Activated CD4-positive, CD25-positive, alpha-beta regulatory T cell treated with anti-CD3 and anti-CD28 coated beads, Interleukin-2, amount 50 U/mL, for 24 hours (primary cell): ENCODE measurements at regions not wholly inside any gene's neighbourhood (a gene's known extent, or its start where the extent isn't known, plus 50 kb on each side); places are given as distances from the start of the nearest gene placed in this dataset.

Source experiments
- ATAC-seq, 2 donors: fragments of 150-1000 bp; cut with Tn5 transposase; one replicate each; pipeline ENCODE4 v1.10.0; 2021; ENCODE audit warnings: mild to moderate bottlenecking in 1 of 2, moderate library complexity in 1 of 2

DNA sequence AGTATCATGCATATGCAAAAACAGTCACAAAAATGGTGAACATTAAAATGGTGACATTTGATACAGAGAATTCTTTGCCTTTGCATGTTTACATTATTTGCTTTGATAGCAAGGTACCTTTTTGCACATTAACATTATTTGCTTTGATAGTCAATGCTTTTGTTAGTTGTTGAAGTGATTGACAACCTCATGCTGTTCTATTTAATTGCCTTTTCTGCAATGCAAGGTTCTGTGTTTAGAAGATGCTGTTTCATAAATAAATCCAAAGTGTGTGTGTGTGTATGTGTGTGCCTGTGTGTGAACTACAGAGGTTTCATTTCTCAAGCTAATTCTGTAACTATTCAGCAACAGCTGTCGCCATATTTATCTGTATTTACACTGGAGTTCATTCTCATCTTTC, 668.7 kb downstream of the NR2F1-AS1 start:
- no peak for ATAC-seq

GRCh38 chr5:92911851-92912250, 669.2 kb downstream of the NR2F1-AS1 start:
- ATAC-seq, result no peak

DNA sequence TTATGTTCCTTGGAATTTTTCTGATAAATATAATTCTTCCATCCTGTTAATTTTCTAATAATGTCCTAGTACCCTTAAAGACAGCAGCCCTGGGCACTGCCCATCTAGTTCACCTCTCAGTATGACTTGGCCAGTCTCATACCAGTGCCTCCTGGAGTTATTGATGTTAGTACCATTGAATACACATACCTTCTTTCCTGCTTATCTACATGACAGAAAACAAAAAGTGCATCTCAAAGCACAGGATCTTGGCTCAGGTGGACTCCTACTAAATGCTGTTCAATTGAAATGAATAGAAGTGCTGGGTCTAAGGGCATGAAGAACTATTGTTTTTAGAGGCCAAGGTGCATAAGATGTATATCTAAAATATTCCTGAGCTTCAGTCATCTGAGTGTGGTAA, 669.7 kb downstream of the NR2F1-AS1 start:
- no peak for ATAC-seq

- no peak for ATAC-seq
Observed at GRCh38 chr5:92909602-92909962, 671.4 kb downstream of the NR2F1-AS1 start.

- ATAC-seq, result no peak
Observed at GRCh38 chr5:92908952-92909601, 671.9 kb downstream of the NR2F1-AS1 start.

- no peak for ATAC-seq
Observed at GRCh38 chr5:92907938-92908606, 672.9 kb downstream of the NR2F1-AS1 start.

GRCh38 chr5:92906798-92907376, 674.1 kb downstream of the NR2F1-AS1 start:
- no peak for ATAC-seq

DNA sequence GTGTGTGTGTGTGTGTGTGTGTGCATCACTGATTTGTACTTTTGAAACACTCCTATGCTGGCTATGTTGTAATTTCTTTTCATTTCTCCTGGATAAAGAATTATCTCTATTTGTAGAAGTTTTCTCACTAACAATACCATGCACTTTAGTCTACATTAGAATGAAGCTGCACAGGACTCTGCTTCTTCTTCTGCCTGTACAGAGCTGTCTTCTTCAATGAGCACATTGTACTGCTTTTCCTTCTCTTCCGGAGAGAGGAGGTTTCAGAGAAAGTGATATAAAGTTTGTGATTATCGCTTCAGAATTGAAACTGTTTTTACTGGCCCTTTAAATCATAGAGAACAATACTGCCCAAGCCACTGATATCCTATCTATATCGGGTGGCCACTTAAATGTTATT, 677.0 kb downstream of the NR2F1-AS1 start:
- ATAC-seq, result no peak

DNA sequence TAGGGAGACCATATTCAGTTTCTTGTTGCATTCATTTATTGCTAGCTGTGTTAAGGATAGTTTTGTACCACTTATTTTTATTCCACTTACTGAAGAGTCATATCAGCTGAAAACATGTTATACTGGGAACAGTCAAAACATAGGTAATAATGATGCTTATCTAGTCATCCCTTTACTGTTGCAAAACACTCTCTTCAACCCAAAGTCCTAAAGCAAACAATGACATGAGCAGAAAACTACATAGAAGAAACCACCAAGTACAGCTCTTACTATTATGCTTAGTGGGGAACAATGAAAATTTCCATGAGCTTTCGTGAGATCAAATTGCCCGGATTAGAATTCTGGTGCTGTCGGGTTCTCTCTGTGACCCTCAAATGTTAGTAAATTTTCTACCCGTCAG, 681.4 kb downstream of the NR2F1-AS1 start:
- no peak for ATAC-seq

- no peak for ATAC-seq
Observed at GRCh38 chr5:92896722-92897121, 684.3 kb downstream of the NR2F1-AS1 start.

DNA sequence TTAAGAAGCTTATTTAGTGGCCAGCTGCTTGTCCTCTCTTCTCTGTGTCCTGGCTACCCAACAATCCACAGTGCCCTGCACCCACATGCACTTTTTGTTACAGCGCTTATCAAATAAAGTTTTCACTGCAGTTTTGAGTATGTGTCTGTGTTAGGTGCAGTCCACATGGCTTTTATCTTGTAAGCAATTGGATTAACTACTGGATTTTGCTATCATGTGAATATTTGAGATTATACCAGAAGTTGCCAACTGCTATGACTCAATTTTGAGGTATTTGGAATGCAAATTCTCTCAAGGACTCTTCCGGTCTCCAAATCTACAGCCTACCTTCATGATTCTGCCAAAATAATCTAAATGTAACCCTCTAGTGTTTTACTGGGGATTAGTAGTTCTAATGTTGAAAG, 690.2 kb downstream of the NR2F1-AS1 start:
- ATAC-seq, result no peak

DNA sequence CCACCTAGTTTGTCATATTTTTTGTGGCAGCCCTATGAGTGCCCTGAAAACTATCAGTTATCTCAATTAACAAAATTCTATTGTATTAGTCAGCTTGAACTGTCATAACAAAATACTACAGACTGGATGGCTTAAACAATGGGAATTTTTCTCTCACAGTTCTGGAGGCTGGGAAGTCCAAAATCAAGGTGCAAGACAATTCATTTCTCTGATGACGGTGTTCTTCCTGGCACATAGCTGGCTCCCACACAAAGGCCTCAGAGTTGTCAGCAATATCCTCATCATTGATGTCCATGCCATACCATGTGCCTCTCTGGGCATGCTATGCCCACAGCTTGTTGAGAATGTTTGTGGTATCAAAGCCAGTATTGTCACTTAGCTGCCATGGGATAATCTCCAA, 691.9 kb downstream of the NR2F1-AS1 start:
- ATAC-seq, result no peak

GRCh38 chr5:92887254-92887653, 693.8 kb downstream of the NR2F1-AS1 start:
- no peak for ATAC-seq

- ATAC-seq, result no peak
Observed at GRCh38 chr5:92886751-92887150, 694.3 kb downstream of the NR2F1-AS1 start.

DNA sequence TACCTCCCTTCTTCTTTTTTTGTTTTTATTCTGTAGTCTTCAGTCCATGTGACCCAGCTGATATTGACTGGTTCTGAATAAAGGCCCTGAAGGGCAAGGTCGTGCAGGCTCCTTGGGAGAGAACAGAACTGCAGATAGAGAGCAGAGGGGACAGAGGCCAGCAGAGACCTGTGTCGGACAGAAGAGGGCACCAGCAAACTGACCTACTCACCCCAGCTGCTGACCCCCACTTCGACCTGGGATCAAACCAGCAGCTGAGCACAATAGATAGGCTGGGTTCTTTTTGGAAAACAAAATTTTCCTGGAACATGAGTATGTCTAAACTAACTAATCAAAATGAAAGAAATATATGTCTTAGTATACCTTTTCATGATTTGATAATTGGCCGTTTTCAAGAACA, 695.1 kb downstream of the NR2F1-AS1 start:
- ATAC-seq, result no peak

DNA sequence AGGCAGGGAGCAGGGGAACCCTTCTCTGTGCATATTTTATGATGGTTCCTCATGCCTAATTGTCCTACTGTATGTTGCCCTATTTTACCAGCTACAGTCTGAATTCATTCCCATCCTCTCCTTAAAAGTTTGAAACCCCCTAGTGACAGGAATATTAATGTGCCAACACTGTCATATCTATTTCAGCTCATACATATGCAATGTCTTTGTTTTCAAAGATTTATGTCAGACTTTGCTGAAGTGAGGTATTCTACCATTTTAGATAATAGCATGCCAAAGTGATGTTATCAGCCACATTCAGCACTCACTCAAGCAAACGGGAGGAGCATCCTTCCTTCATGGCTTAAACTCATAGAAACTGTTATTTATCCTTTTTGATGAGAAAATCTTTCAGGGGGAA, 696.5 kb downstream of the NR2F1-AS1 start:
- no peak for ATAC-seq

DNA sequence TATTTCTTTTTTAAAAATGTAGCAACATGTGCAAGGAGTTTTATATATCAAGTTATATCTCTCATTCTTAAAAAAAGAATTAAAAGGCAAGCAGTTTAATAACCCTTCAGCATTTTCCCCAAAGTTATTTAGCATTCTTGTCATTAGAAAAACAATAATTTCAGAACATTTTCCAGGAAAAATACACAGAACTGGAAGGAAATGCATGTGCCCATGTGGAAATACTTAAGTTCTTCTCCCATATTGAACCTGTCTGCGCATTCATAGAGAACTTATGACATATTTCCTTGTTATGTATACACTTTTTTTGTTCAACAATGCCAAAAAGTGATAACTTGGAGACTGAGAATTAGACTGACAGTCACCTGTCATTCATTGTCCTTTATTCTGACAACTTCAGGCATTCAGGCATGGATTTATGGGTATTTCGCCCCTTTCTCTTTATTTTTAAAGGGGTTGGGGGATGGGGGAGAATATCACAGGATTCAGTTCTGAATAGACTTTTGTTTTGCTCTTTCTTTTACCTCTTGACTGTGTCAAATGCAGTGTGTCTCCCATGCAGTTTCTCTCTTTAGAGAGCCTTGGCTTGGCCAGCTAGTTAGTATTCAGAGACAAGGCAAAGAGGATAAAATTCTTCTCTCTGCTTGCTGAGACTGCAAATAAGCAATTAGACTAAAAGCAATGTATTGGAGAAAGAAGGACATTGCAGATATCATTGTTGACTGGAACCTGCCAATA, 701.0 kb downstream of the NR2F1-AS1 start:
- ATAC-seq, result no peak

DNA sequence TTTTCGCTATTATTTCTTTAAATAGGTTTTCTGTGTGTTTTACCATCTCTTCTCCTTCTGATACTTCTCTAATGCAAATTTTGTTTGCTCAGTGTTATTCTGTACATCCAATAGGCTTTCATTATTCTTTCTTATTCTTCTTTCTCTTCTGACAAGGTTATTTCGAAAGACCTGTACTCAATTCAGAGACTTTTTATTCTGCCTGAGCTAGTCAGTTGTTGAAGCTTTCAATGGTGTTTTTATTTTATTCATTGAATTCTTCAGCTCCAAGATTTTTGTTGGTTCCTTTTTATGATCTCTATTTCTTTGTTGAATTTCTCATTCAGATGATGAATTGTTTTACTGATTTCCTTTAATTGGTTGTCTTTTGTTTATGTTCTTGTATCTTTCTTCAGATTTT, 706.2 kb downstream of the NR2F1-AS1 start:
- no peak for ATAC-seq

DNA sequence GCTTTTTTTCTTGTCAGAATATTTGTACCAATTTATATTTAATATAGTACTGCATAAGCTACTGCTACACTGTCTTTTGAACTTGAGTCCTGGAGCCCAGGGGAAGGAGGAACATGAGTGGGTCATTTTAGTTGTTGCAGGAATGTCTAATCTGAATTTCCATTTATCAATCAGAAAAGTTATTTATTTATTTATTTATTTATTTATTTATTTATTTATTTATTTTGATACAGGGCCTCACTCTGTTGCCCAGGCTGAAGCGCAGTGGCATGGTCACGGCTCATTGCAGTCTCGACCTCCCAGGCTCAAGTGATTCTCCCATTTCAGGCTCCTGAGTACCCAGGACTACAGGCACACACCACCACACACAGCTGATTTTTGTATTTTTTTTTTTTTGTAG, 712.6 kb downstream of the NR2F1-AS1 start:
- no peak for ATAC-seq

DNA sequence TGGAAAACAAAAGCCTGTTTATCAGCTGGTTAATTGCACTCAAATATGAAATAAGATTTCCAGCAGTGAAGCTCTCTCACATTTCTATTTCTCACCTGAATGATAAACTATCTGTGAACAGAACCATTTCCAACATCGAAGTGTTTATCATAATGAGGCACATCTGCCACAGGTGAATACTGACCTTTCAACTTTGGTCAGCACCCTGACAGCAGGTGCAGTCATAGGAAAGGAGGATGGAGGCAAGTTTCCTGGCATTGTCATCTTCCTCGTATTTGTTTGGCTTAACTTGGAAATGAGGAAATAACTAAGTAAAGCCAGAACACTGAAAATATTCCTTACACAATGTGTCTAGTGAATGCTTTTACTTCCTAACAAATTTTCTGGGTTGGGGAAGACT, 716.4 kb downstream of the NR2F1-AS1 start:
- ATAC-seq, result no peak

DNA sequence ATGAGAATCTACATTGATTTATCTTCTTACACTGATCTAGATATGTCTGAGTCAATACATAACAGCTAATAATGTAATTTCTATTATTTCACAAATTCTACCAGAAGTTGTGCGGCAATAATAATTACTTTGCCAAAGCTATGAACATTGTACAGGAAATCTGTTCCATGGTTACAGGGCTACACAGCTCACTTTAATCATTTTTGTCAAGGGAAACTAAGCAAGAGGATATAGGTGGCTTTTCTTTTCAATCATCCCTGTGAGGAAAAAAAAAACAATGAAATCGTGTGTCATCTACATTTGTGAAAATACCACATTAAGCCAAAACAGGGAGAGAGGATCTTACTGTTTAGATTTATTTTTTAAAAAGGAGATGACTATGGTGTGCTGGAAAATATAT, 717.4 kb downstream of the NR2F1-AS1 start:
- ATAC-seq, result no peak

DNA sequence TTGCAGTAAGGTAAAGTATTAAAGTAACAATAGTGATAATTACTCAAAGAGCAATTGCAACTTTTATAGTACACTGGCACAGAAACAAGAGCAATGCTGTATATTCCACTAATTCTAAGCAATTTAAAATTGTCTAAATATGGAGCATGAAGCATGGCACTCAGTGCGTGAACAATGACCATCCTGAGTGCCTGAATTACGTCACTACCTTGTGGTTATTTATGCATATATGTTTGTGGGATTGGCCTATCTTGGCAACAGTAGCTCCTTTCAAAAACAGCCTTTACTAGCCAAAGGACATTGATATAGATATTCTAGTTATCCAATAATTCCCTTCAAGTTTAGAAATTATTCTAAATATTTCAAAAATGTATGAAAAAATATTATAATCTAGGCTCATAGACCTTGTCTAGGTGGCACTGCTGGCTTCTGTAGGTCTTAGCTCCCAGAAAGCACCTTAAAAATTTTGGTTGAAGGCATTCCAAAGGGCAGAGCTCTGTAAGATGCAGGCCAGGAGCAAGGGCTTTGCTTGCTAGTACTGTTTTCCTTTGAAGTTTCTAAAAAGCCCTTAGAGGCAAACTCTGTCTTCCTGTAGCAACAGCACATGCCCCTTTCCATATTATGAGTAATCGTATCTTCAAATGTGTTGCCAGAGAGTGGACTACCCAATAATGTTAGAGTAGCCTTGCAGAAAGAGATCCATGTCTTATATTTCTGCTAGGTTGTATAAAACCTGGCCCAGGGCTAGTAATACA, 719.3 kb downstream of the NR2F1-AS1 start:
- no peak for ATAC-seq

DNA sequence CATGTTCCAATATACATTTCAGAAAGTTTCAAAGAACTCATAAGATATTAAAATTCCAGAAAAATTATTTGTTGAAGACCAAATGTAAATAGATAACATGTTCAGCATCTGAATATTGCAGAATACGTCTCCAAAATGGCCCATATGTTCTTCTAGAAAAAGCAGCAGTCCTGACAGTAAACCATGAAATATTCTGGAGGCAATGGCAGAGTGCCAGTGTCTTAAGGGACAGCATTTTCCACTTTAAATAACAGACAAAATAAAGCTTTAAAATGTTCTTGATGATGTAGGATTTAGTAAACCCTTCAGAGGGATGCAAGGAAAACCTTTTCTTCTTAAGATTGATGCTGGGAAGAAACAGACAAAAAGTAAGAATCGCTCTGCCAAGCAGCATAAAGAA, 721.0 kb downstream of the NR2F1-AS1 start:
- no peak for ATAC-seq
